GM23338 (cell line): ENCODE measurements at regions not wholly inside any gene's neighbourhood (a gene's known extent, or its start where the extent isn't known, plus 50 kb on each side); places are given as distances from the start of the nearest gene placed in this dataset.

Source experiments
- ATAC-seq: fragments of 200-7000 bp; cut with Tn5 transposase; 3 replicates; pipeline ENCODE4 v1.9.1; 2020
- DNase-seq: peaks from one replicate; pipeline ENCODE4 v3.0.0-alpha.2; 2015; ENCODE audit warnings: low spot score
- H2AFZ ChIP-seq: fragments of 200-600 bp; sonication (generic); 2 replicates; pipeline ENCODE4 v1.8.0; 2016; ENCODE audit warnings: antibody characterized with exemption, mild to moderate bottlenecking, moderate library complexity
- H3F3A ChIP-seq: fragments of 200-600 bp; sonication (generic); replicated peaks from 2 replicates; pipeline ENCODE4 v1.8.0; 2017; ENCODE audit warnings: antibody characterized with exemption, mixed run types, low read depth
- H3K27ac ChIP-seq: fragments of 200-600 bp; sonication (generic); 2 replicates; pipeline ENCODE4 v1.6.1; 2016; ENCODE audit warnings: low read depth
- H3K27me3 ChIP-seq: fragments of 200-600 bp; sonication (generic); 2 replicates; pipeline ENCODE4 v1.8.0; 2016; ENCODE audit warnings: mild to moderate bottlenecking, mixed run types, moderate library complexity; ENCODE audit not compliant: insufficient read depth
- H3K36me3 ChIP-seq: fragments of 200-600 bp; sonication (generic); 2 replicates; pipeline ENCODE4 v1.8.0; 2016; ENCODE audit warnings: mild to moderate bottlenecking; ENCODE audit not compliant: insufficient read depth
- H3K4me1 ChIP-seq: fragments of 200-600 bp; sonication (generic); 2 replicates; pipeline ENCODE4 v1.8.0; 2016; ENCODE audit warnings: mild to moderate bottlenecking, moderate library complexity; ENCODE audit not compliant: insufficient read depth
- H3K4me2 ChIP-seq: fragments of 200-600 bp; sonication (generic); 2 replicates; pipeline ENCODE4 v1.7.1; 2017; ENCODE audit warnings: mixed run types
- H3K4me3 ChIP-seq: fragments of 200-600 bp; sonication (generic); 2 replicates; pipeline ENCODE4 v1.6.1; 2016; ENCODE audit warnings: mixed run types
- H3K79me2 ChIP-seq: fragments of 200-600 bp; sonication (generic); replicated peaks from 2 replicates; pipeline ENCODE4 v1.8.0; 2017; ENCODE audit warnings: mild to moderate bottlenecking; ENCODE audit not compliant: insufficient read depth
- H3K9me2 ChIP-seq: fragments of 200-600 bp; sonication (generic); 2 replicates; pipeline ENCODE4 v1.8.0; 2017; ENCODE audit not compliant: insufficient read depth
- H4K20me1 ChIP-seq: fragments of 200-600 bp; sonication (generic); replicated peaks from 2 replicates; pipeline ENCODE4 v1.8.0; 2017; ENCODE audit warnings: mild to moderate bottlenecking; ENCODE audit not compliant: insufficient read depth
- H3K27ac Mint-ChIP-seq: 2 replicates; pipeline ENCODE4 v1.8.0; 2020; ENCODE audit warnings: inconsistent platforms, mild to moderate bottlenecking, moderate library complexity, mixed read lengths
- H3K27me3 Mint-ChIP-seq: 3 replicates; pipeline ENCODE4 v1.8.0; 2022; ENCODE audit warnings: low read depth, mild to moderate bottlenecking, moderate library complexity, mixed read lengths, inconsistent platforms; ENCODE audit not compliant: insufficient read depth, poor library complexity
- H3K36me3 Mint-ChIP-seq: 3 replicates; pipeline ENCODE4 v1.8.0; 2021; ENCODE audit warnings: low read depth, mild to moderate bottlenecking, inconsistent platforms, moderate library complexity, mixed read lengths
- H3K4me1 Mint-ChIP-seq: 3 replicates; pipeline ENCODE4 v1.8.0; 2020; ENCODE audit warnings: mild to moderate bottlenecking, inconsistent platforms, mixed read lengths
- H3K4me3 Mint-ChIP-seq: 3 replicates; pipeline ENCODE4 v1.8.0; 2021; ENCODE audit warnings: moderate library complexity, mild to moderate bottlenecking, inconsistent platforms, mixed read lengths
- H3K9me3 Mint-ChIP-seq: 3 replicates; pipeline ENCODE4 v1.8.0; 2020; ENCODE audit warnings: moderate library complexity, mild to moderate bottlenecking, inconsistent platforms, mixed read lengths
- CREB1 ChIP-seq: fragments of 250-450 bp; sonication (Bioruptor Pico); IDR thresholded peaks from 2 replicates; pipeline ENCODE4 v1.5.0; 2020; ENCODE audit warnings: low read depth, mild to moderate bottlenecking, moderate library complexity
- CTCF ChIP-seq, 2 experiments: fragments of 200-600 bp in 1 of 2; sonication (generic) in 1 of 2; conservative IDR thresholded peaks; 2 replicates each; pipeline versions ENCODE4 v1.5.1 to v1.6.1; 2016 to 2017; ENCODE audit warnings: antibody characterized with exemption in 2 of 2, low read depth in 2 of 2, mild to moderate bottlenecking in 2 of 2, moderate library complexity in 1 of 2
- ETS1 ChIP-seq: IDR thresholded peaks from 2 replicates; pipeline ENCODE4 v1.6.1; 2016; ENCODE audit warnings: antibody characterized with exemption
- EZH2 ChIP-seq: fragments of 200-600 bp; sonication (generic); IDR thresholded peaks from one replicate; pipeline ENCODE4 v1.8.0; 2017; ENCODE audit warnings: antibody characterized with exemption, mild to moderate bottlenecking, low read depth; ENCODE audit not compliant: unreplicated experiment
- EZH2phosphoT487 ChIP-seq: fragments of 200-600 bp; sonication (generic); IDR thresholded peaks from one replicate; pipeline ENCODE4 v1.8.1; 2018; ENCODE audit warnings: antibody characterized with exemption; ENCODE audit not compliant: unreplicated experiment
- JUNB ChIP-seq: IDR thresholded peaks from one replicate; pipeline ENCODE4 v1.6.1; 2016; ENCODE audit warnings: antibody characterized with exemption; ENCODE audit not compliant: unreplicated experiment
- NANOG ChIP-seq: IDR thresholded peaks from 2 replicates; pipeline ENCODE4 v1.6.1; 2016; ENCODE audit warnings: antibody characterized with exemption, borderline replicate concordance
- POLR2AphosphoS5 ChIP-seq: IDR thresholded peaks from 2 replicates; pipeline ENCODE4 v1.6.1; 2016; ENCODE audit warnings: antibody characterized with exemption, low read depth
- STAT1 ChIP-seq: IDR thresholded peaks from one replicate; pipeline ENCODE4 v1.6.1; 2016; ENCODE audit warnings: antibody characterized with exemption; ENCODE audit not compliant: unreplicated experiment
- ZNF114 ChIP-seq: fragments of 250-450 bp; sonication (Bioruptor Pico); IDR thresholded peaks from 2 replicates; pipeline ENCODE4 v1.5.0; 2020; ENCODE audit warnings: mild to moderate bottlenecking, moderate library complexity
- ZNF331 ChIP-seq: fragments of 250-450 bp; sonication (Bioruptor Pico); IDR thresholded peaks from 2 replicates; pipeline ENCODE4 v1.5.0; 2020; ENCODE audit warnings: low read depth, mild to moderate bottlenecking, moderate library complexity
- ZNF462 ChIP-seq: fragments of 250-450 bp; sonication (Bioruptor Pico); IDR thresholded peaks from 2 replicates; pipeline ENCODE4 v1.5.0; 2020; ENCODE audit warnings: mild to moderate bottlenecking, moderate library complexity

- no peak for TF ChIP-seq CTCF (conservative IDR thresholded peaks at IDR 0.05; ENCODE audit: low read depth in 2 of 2)
- TF ChIP-seq ETS1 = no peak
- TF ChIP-seq STAT1 = no peak
- TF ChIP-seq ZNF114 (CRISPR knock-in tag) = no peak
- no peak for TF ChIP-seq NANOG
- no peak for TF ChIP-seq ZNF331 (CRISPR knock-in tag)
These were observed 211.2 kb downstream of the CDC5L start (continued) for GRCh38 chr6:44598679-44599078.

GRCh38 chr6:44599672-44600071 lies 212.2 kb downstream of the CDC5L start:
- no peaks in the 10 kb centered on the region for H3K9me2 ChIP-seq
- DNase-seq (no peak), ATAC-seq (no peak)
- Mint-ChIP-seq H3K4me1 (no peaks in the 10 kb centered on the region), H3K27ac (no peak overlapping the region), H3K9me3 (no peaks in the 10 kb centered on the region), H3K4me3 (no peak overlapping the region), H3K27me3 (peaks cover 3% of the 10 kb centered on the region), H3K36me3 (no peaks in the 10 kb centered on the region)
- no peak overlapping the region for H3K4me3 ChIP-seq
- no peaks in the 10 kb centered on the region for H3K4me1 ChIP-seq
- H3K27me3 ChIP-seq = no peaks in the 10 kb centered on the region
- no peak overlapping the region for H2AFZ ChIP-seq
- H4K20me1 ChIP-seq = no peaks in the 10 kb centered on the region
- TF ChIP-seq ETS1 (no peak), CREB1 (CRISPR knock-in tag) (no peak), ZNF462 (CRISPR knock-in tag) (no peak), EZH2phosphoT487 (no peak), ZNF331 (CRISPR knock-in tag) (no peak), POLR2AphosphoS5 (no peak), NANOG (no peak), CTCF (conservative IDR thresholded peaks at IDR 0.05; ENCODE audit: low read depth in 2 of 2) (no peak), JUNB (no peak), ZNF114 (CRISPR knock-in tag) (no peak), STAT1 (no peak), EZH2 (no peak)
- H3K36me3 ChIP-seq = no peaks in the 10 kb centered on the region
- no peak overlapping the region for H3K27ac ChIP-seq
- H3F3A ChIP-seq = no peaks in the 10 kb centered on the region
- no peak overlapping the region for H3K4me2 ChIP-seq
- H3K79me2 ChIP-seq = no peaks in the 10 kb centered on the region
